Keratinocyte (primary cell): ENCODE measurements at regions not wholly inside any gene's neighbourhood (a gene's known extent, or its start where the extent isn't known, plus 50 kb on each side); places are given as distances from the start of the nearest gene placed in this dataset.

Source experiments
- CTCF ChIP-seq, 3 experiments: IDR thresholded peaks in 1 of 3; conservative IDR thresholded peaks in 1 of 3; optimal IDR thresholded peaks in 1 of 3; 2 replicates in 2 of 3; 3 replicates in 1 of 3; pipeline versions ENCODE3 to v1.5.1; 2011; ENCODE audit warnings: low read length in 3 of 3, mild to moderate bottlenecking in 3 of 3, moderate library complexity in 2 of 3, control low read depth in 1 of 3, inconsistent platforms in 1 of 3; ENCODE audit not compliant: insufficient read depth in 2 of 3; ENCODE audit errors: extremely low read depth in 1 of 3
- EZH2 ChIP-seq: IDR thresholded peaks from one replicate; pipeline ENCODE4 v1.6.1; 2012; ENCODE audit warnings: inconsistent platforms, mild to moderate bottlenecking, low read length, moderate library complexity

- TF ChIP-seq CTCF (optimal IDR thresholded peaks at IDR 0.05 in 1 of 3, IDR thresholded peaks at IDR 0.05 in 1 of 3, conservative IDR thresholded peaks at IDR 0.05 in 1 of 3; ENCODE audit: extremely low read depth in 1 of 3, insufficient read depth in 2 of 3, low read length in 3 of 3) = no peak
- TF ChIP-seq EZH2 = no peak
Measured at GRCh38 chrX:130531066-130531465, 129.3 kb downstream of the RBMX2 start.
